PC-9 (cell line): ENCODE measurements at regions not wholly inside any gene's neighbourhood (a gene's known extent, or its start where the extent isn't known, plus 50 kb on each side); places are given as distances from the start of the nearest gene placed in this dataset.

Source experiments
- CTCF ChIP-seq: fragments of 200-600 bp; sonication (generic); conservative IDR thresholded peaks from 2 replicates; pipeline ENCODE4 v1.6.1; 2017; ENCODE audit warnings: mixed run types, antibody characterized with exemption, mild to moderate bottlenecking, moderate library complexity
- EZH2 ChIP-seq: fragments of 200-600 bp; sonication (generic); IDR thresholded peaks from 2 replicates; pipeline ENCODE4 v1.8.0; 2017; ENCODE audit warnings: antibody characterized with exemption, low read depth

GRCh38 chr2:234630801-234631261 is 133.9 kb upstream of the ARL4C start:
- no peak for TF ChIP-seq CTCF
- no peak for TF ChIP-seq EZH2
